Fibroblast of villous mesenchyme (primary cell): ENCODE measurements at regions not wholly inside any gene's neighbourhood (a gene's known extent, or its start where the extent isn't known, plus 50 kb on each side); places are given as distances from the start of the nearest gene placed in this dataset.

Experiments
- DNase-seq: peaks from one replicate; pipeline ENCODE4 v3.0.0-alpha.2; 2010; ENCODE audit warnings: low read depth
- H3K4me3 ChIP-seq: 2 replicates; pipeline ENCODE4 v1.5.1; 2011; ENCODE audit warnings: low read depth, mild to moderate bottlenecking, low read length
- CTCF ChIP-seq: IDR thresholded peaks from 2 replicates; pipeline ENCODE4 v1.5.1; 2012; ENCODE audit warnings: low read depth, mild to moderate bottlenecking, low read length; ENCODE audit not compliant: insufficient read depth

- no peak for DNase-seq
- TF ChIP-seq CTCF, result no peak
These were observed 410.0 kb downstream of the TCERG1L start for GRCh38 chr10:130901311-130902165.

DNA sequence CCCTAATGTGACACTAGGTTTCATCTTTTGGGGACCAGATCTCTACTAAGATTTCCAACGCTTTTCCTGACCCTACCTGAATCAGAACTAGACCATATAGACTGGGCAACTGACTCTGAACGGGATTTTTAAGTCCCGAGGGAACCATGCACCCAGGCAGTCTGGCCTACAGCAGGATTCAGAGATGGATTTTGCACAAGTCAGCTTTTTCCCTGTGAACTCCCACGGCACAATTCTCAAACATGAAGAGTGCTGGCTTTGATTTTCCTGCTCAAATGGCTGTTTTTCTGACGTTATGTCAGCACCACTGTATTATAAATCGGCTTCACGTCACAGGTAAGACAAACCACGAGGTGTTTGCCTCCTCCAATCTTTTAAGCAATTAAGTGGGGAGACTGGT lies 409.1 kb downstream of the TCERG1L start:
- no peak overlapping the region for H3K4me3 ChIP-seq
- no peak for TF ChIP-seq CTCF
- DNase-seq, result no peak

More at GRCh38 chr10:130901311-130902165, 410.0 kb downstream of the TCERG1L start:
- H3K4me3 ChIP-seq, result no peak overlapping the region

- no peak overlapping the region for H3K4me3 ChIP-seq
- DNase-seq, result no peak
- no peak for TF ChIP-seq CTCF
These were observed 408.6 kb downstream of the TCERG1L start for GRCh38 chr10:130902929-130903328.

DNA sequence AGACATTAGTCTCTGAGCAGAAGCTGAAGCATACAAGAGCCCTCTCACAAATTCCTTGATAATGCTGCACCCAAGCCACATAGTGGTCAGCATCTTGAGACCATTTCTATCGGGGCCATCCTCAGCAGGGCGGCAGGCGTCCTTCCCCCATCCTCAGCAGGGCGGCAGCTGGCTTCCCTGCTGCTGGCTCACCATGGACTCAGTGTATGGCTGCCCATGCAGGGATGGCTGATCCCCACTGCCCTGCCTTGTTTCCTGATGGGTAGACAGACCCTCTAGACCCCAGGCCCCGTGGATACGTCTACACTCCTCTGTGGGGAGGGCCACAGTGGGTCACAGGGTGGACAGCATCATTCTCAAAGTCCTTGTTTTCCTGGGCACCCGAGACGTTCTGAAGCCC lies 406.8 kb downstream of the TCERG1L start:
- DNase-seq, result no peak
- TF ChIP-seq CTCF, result no peak
- no peak overlapping the region for H3K4me3 ChIP-seq

GRCh38 chr10:130905386-130905785 lies 406.1 kb downstream of the TCERG1L start:
- TF ChIP-seq CTCF, result no peak
- no peak overlapping the region for H3K4me3 ChIP-seq
- no peak for DNase-seq

GRCh38 chr10:130905921-130906320 lies 405.6 kb downstream of the TCERG1L start:
- no peak overlapping the region for H3K4me3 ChIP-seq
- DNase-seq, result no peak
- no peak for TF ChIP-seq CTCF
